K562 (cell line): ENCODE measurements at regions not wholly inside any gene's neighbourhood (a gene's known extent, or its start where the extent isn't known, plus 50 kb on each side); places are given as distances from the start of the nearest gene placed in this dataset.

ENCODE experiments used
- ATAC-seq: fragments of 200-7000 bp; cut with Tn5 transposase; 3 replicates; pipeline ENCODE4 v1.9.1; 2020; ENCODE audit warnings: moderate library complexity
- BruUV-seq: library from RNA; stranded (reverse); fragments of 400-500 nt; replicated peaks from 2 replicates; lab custom pipeline; 2021; lab: Mats Ljungman, UMichigan
- CTCF ChIA-PET: fragments of 300-600 bp; formaldehyde crosslinking; extraction: SDS; loops from one replicate; lab custom pipeline; 2021; ENCODE audit warnings: low intra/inter-chr PET ratio; lab: Yijun Ruan, JAX
- POLR2A ChIA-PET: fragments of 300-600, 350-650 bp; sonication (Branson Sonifier 250); formaldehyde crosslinking; extraction: SDS; loops from one replicate; lab custom pipeline; 2021; ENCODE audit warnings: antibody characterized with exemption, inconsistent platforms; lab: Yijun Ruan, JAX
- DNase-seq, 4 experiments: peaks; one replicate each; pipeline versions ENCODE4 v3.0.0 to v3.0.0-alpha.2; 2011 to 2018; ENCODE audit warnings: low spot score in 3 of 4, mixed read lengths in 3 of 4; ENCODE audit errors: extremely low read depth in 1 of 4
- FAIRE-seq: peaks from 2 replicates; lab custom pipeline; 2011; peaks lifted over from hg19 to GRCh38; lab: Jason Lieb, UNC
- H2AFZ ChIP-seq: 2 replicates; pipeline ENCODE4 v1.6.0; 2011; ENCODE audit warnings: low read depth, low read length, control low read depth, inconsistent platforms
- H3K27ac ChIP-seq: fragments of 200-600 bp; 3 replicates; pipeline ENCODE4 v1.8.0; 2011; ENCODE audit warnings: low read depth, mild to moderate bottlenecking, control low read depth, inconsistent platforms, low read length, moderate library complexity, mixed read lengths; ENCODE audit errors: extremely low read depth
- H3K27me3 ChIP-seq, 2 experiments: fragments of 300-600 bp in 1 of 2; 2 replicates in 1 of 2; 3 replicates in 1 of 2; pipeline versions ENCODE4 v1.6.0 to v1.8.0; 2011; ENCODE audit warnings: inconsistent platforms in 2 of 2, low read length in 2 of 2, mild to moderate bottlenecking in 1 of 2, mixed read lengths in 1 of 2, moderate library complexity in 1 of 2; ENCODE audit not compliant: control insufficient read depth in 2 of 2, insufficient read depth in 2 of 2
- H3K36me3 ChIP-seq: fragments of 300-600 bp; 3 replicates; pipeline ENCODE4 v1.8.0; 2011; ENCODE audit warnings: mild to moderate bottlenecking, low read length, inconsistent platforms; ENCODE audit not compliant: control insufficient read depth, insufficient read depth
- H3K4me1 ChIP-seq, 2 experiments: fragments of 200-600 bp in 1 of 2; replicated peaks in 1 of 2; 2 replicates in 1 of 2; 3 replicates in 1 of 2; pipeline versions ENCODE4 v1.5.1 to v1.8.0; 2011; ENCODE audit warnings: inconsistent platforms in 2 of 2, low read length in 2 of 2, mild to moderate bottlenecking in 1 of 2, mixed read lengths in 1 of 2, moderate library complexity in 1 of 2; ENCODE audit not compliant: control insufficient read depth in 2 of 2, insufficient read depth in 2 of 2
- H3K4me2 ChIP-seq: 2 replicates; pipeline ENCODE4 v1.6.1; 2011; ENCODE audit warnings: low read length, control low read depth, inconsistent platforms, mixed read lengths; ENCODE audit not compliant: insufficient read depth
- H3K4me3 ChIP-seq: fragments of 200-600 bp; sonication (generic), shearing (Covaris generic); 2 replicates; pipeline ENCODE4 v1.5.1; 2016; ENCODE audit warnings: control low read depth, inconsistent platforms
- H3K79me2 ChIP-seq: fragments of 200-600 bp; 3 replicates; pipeline ENCODE4 v1.8.0; 2011; ENCODE audit warnings: low read length, inconsistent platforms; ENCODE audit not compliant: control insufficient read depth, insufficient read depth
- H3K9ac ChIP-seq, 2 experiments: 2 replicates each; pipeline versions ENCODE4 v1.6.0 to v1.6.1; 2011; ENCODE audit warnings: low read depth in 2 of 2, low read length in 2 of 2, control low read depth in 1 of 2, inconsistent platforms in 1 of 2, mild to moderate bottlenecking in 1 of 2, mixed read lengths in 1 of 2; ENCODE audit not compliant: insufficient read depth in 1 of 2
- H3K9me1 ChIP-seq: one replicate; pipeline ENCODE4 v1.6.0; 2011; ENCODE audit warnings: inconsistent platforms, mild to moderate bottlenecking, low read length, moderate library complexity; ENCODE audit not compliant: control insufficient read depth, insufficient read depth
- H3K9me3 ChIP-seq: replicated peaks from 2 replicates; pipeline ENCODE4 v1.5.1; 2011; ENCODE audit warnings: low read depth, low read length, inconsistent platforms; ENCODE audit not compliant: control insufficient read depth, insufficient read depth
- H4K20me1 ChIP-seq: replicated peaks from 2 replicates; pipeline ENCODE4 v1.6.1; 2011; ENCODE audit warnings: low read length, inconsistent platforms, mixed read lengths; ENCODE audit not compliant: control insufficient read depth, insufficient read depth
- KLF1 ChIP-seq: fragments of 450-650 bp; IDR thresholded peaks from 2 replicates; pipeline ENCODE4 v1.6.1; 2016; ENCODE audit warnings: missing genetic modification characterization, missing compliant biosample characterization
- PPARD ChIP-seq: fragments of 250-450 bp; sonication (Bioruptor Pico); IDR thresholded peaks from 2 replicates; pipeline ENCODE4 v1.8.0; 2022; ENCODE audit warnings: inconsistent platforms, mild to moderate bottlenecking, moderate library complexity
- TRIM25 ChIP-seq: fragments of 450-650 bp; IDR thresholded peaks from 2 replicates; pipeline ENCODE4 v1.7.0; 2016; ENCODE audit warnings: borderline replicate concordance
- ZNF121 ChIP-seq: sonication (generic); formaldehyde crosslinking; conservative IDR thresholded peaks from 2 replicates; pipeline ENCODE4 v1.8.0; 2022; ENCODE audit warnings: missing genetic modification reagents
- ZNF212 ChIP-seq: fragments of 450-650 bp; formaldehyde crosslinking; IDR thresholded peaks from 2 replicates; pipeline ENCODE4 v1.4.0; 2020; ENCODE audit warnings: mild to moderate bottlenecking
- ZNF77 ChIP-seq: fragments of 250-450 bp; sonication (Bioruptor Pico); IDR thresholded peaks from 2 replicates; pipeline ENCODE4 v1.5.0; 2020
- WGBS: fragments of 100-300 bp; shearing (Covaris generic); methylation state at CpG from one replicate; pipeline ENCODE4 v1.1.6; 2016; ENCODE audit warnings: low coverage, mixed read lengths; ENCODE audit not compliant: insufficient coverage; ENCODE audit errors: missing lambda C conversion rate; 5-methylcytosine and 5-hydroxymethylcytosine counted together
- in situ Hi-C: fragments of 300-500 bp; cut with MboI; formaldehyde crosslinking; loops from 4 replicates; pipeline ENCODE4 v1.15.0; 2018; ENCODE audit warnings: inconsistent platforms, mixed read lengths
- intact Hi-C: fragments of 100-400 bp; cut with micrococcal nuclease; formaldehyde crosslinking; loops from 2 replicates; pipeline ENCODE4 v1.14.2; 2022

- TF ChIP-seq TRIM25: no peak
These were observed 187.3 kb downstream of the KTN1 start (continued) for GRCh38 chr14:55767286-55767685.

- intact Hi-C loops (no loop called here), in situ Hi-C loops (no loop called here)
- no peak for FAIRE-seq
- DNase-seq: no peak
- 0% methylated on average over 3 of the region's 3 CpGs for WGBS
- Histone ChIP-seq H3K9me1 (no peaks in the 10 kb centered on the region), H3K4me2 (no peak overlapping the region), H2AFZ (no peak overlapping the region), H3K79me2 (no peaks in the 10 kb centered on the region), H3K27ac (no peak overlapping the region), H3K9ac (no peak overlapping the region), H3K36me3 (no peaks in the 10 kb centered on the region), H3K4me3 (no peak overlapping the region), H4K20me1 (no peaks in the 10 kb centered on the region), H3K27me3 (peaks cover 0 to 3% of the 10 kb centered on the region in 2 experiments; a peak in 2 of 5 replicates), H3K4me1 (no peaks in the 10 kb centered on the region), H3K9me3 (no peaks in the 10 kb centered on the region)
- TF ChIP-seq KLF1 (tag) (no peak), ZNF77 (CRISPR knock-in tag) (no peak), ZNF121 (CRISPR knock-in tag) (no peak), PPARD (CRISPR knock-in tag) (no peak), ZNF212 (no peak)
- no TSS peak for BruUV-seq
- no peak for ATAC-seq
- ChIA-PET POLR2A (interaction anchor here (0.5 to 1.1 kb wide), 3 partner anchors 25 to 878 kb away, joined by 3 read pairs; no protein-coding TSS in a partner anchor), CTCF (no interaction called here)
These were observed 189.9 kb downstream of the KTN1 start for GRCh38 chr14:55769877-55770276.
